ENCODE measurements at regions not wholly inside any gene's neighbourhood (a gene's known extent, or its start where the extent isn't known, plus 50 kb on each side); places are given as distances from the start of the nearest gene placed in this dataset.

- Histone ChIP-seq H2AFZ (no peak overlapping the region), H3K4me3 (no peak overlapping the region), H3K27ac (ENCODE audit: low read depth) (no peak overlapping the region), H3K36me3 (ENCODE audit: insufficient read depth) (no peaks in the 10 kb centered on the region), H3K79me2 (replicated peaks; ENCODE audit: insufficient read depth) (no peaks in the 10 kb centered on the region), H3K9me2 (ENCODE audit: insufficient read depth) (no peaks in the 10 kb centered on the region), H4K20me1 (replicated peaks; ENCODE audit: insufficient read depth) (no peaks in the 10 kb centered on the region), H3F3A (replicated peaks; ENCODE audit: low read depth) (no peaks in the 10 kb centered on the region), H3K4me1 (ENCODE audit: insufficient read depth) (peaks cover 5% of the 10 kb centered on the region; the same call in 1 of the 2 replicates), H3K27me3 (ENCODE audit: insufficient read depth) (no peaks in the 10 kb centered on the region), H3K4me2 (no peak overlapping the region)
- no peaks in the 10 kb centered on the region for H3K27me3 Mint-ChIP-seq (ENCODE audit: insufficient read depth, low read depth, poor library complexity)
- H3K27ac Mint-ChIP-seq: no peak overlapping the region
- H3K9me3 Mint-ChIP-seq: no peaks in the 10 kb centered on the region; the same call in 2 of the 3 replicates
- H3K36me3 Mint-ChIP-seq (ENCODE audit: low read depth): no peaks in the 10 kb centered on the region
- no peak for DNase-seq (ENCODE audit: low spot score)
- peaks cover 7% of the 10 kb centered on the region; the same call in 2 of the 3 replicates for H3K4me1 Mint-ChIP-seq
- H3K4me3 Mint-ChIP-seq: no peak overlapping the region
- no peak for ATAC-seq
- TF ChIP-seq EZH2phosphoT487 (IDR thresholded peaks at IDR 0.05; ENCODE audit: unreplicated experiment) (no peak), REST (IDR thresholded peaks at IDR 0.05; ENCODE audit: unreplicated experiment) (no peak), ZNF114 (CRISPR knock-in tag; IDR thresholded peaks at IDR 0.05) (no peak), EZH2 (IDR thresholded peaks at IDR 0.05; ENCODE audit: low read depth, unreplicated experiment) (no peak), STAT1 (IDR thresholded peaks at IDR 0.05; ENCODE audit: unreplicated experiment) (no peak), POLR2AphosphoS5 (IDR thresholded peaks at IDR 0.05; ENCODE audit: low read depth) (no peak), CREB1 (CRISPR knock-in tag; IDR thresholded peaks at IDR 0.05; ENCODE audit: low read depth) (no peak), ZNF331 (CRISPR knock-in tag; IDR thresholded peaks at IDR 0.05; ENCODE audit: low read depth) (no peak), ZNF462 (CRISPR knock-in tag; IDR thresholded peaks at IDR 0.05) (no peak), JUNB (IDR thresholded peaks at IDR 0.05; ENCODE audit: unreplicated experiment) (no peak), CTCF (conservative IDR thresholded peaks at IDR 0.05; ENCODE audit: low read depth in 2 of 2) (no peak), NANOG (IDR thresholded peaks at IDR 0.05; ENCODE audit: borderline replicate concordance) (no peak), ETS1 (IDR thresholded peaks at IDR 0.05) (no peak)
Measured at GRCh38 chr2:204086167-204086566, 149.6 kb downstream of the ICOS start.

All from GM23338 (cell line).